ENCODE measurements at regions not wholly inside any gene's neighbourhood (a gene's known extent, or its start where the extent isn't known, plus 50 kb on each side); places are given as distances from the start of the nearest gene placed in this dataset.

GRCh38 chr13:26966701-26967080 is 204.9 kb downstream of the USP12 start:
- H3K27ac Mint-ChIP-seq, result no peak overlapping the region
- no peak for DNase-seq
- H3K9me3 Mint-ChIP-seq, result no peaks in the 10 kb centered on the region
- H3K36me3 Mint-ChIP-seq, result no peaks in the 10 kb centered on the region
- H3K4me3 Mint-ChIP-seq, result no peak overlapping the region
- H3K4me1 Mint-ChIP-seq, result no peaks in the 10 kb centered on the region
- H3K27me3 Mint-ChIP-seq (ENCODE audit: low read depth in 3 of 3), result peaks cover 1 to 2% (median 2%) of the 10 kb centered on the region in 3 donors

GRCh38 chr13:26965952-26966700 is 205.5 kb downstream of the USP12 start:
- Mint-ChIP-seq H3K4me1 (no peaks in the 10 kb centered on the region), H3K4me3 (no peak overlapping the region), H3K27me3 (ENCODE audit: low read depth in 3 of 3) (peaks cover 1 to 2% (median 2%) of the 10 kb centered on the region in 3 donors), H3K27ac (no peak overlapping the region), H3K9me3 (no peaks in the 10 kb centered on the region), H3K36me3 (no peaks in the 10 kb centered on the region)
- no peak for DNase-seq

- no peaks in the 10 kb centered on the region for H3K4me1 Mint-ChIP-seq
- peaks cover 2 to 3% (median 2%) of the 10 kb centered on the region in 3 donors for H3K27me3 Mint-ChIP-seq (ENCODE audit: low read depth in 3 of 3)
- no peak for DNase-seq
- H3K9me3 Mint-ChIP-seq, result no peaks in the 10 kb centered on the region
- no peaks in the 10 kb centered on the region for H3K36me3 Mint-ChIP-seq
- H3K27ac Mint-ChIP-seq, result peak overlapping the region in 1 of 6 donors; percentile 7
- no peak overlapping the region for H3K4me3 Mint-ChIP-seq
Measured at GRCh38 chr13:26964278-26965250, 204.0 kb upstream of the GPR12 start.

GRCh38 chr13:26962671-26963070 is 202.1 kb upstream of the GPR12 start:
- Mint-ChIP-seq H3K4me1 (no peaks in the 10 kb centered on the region), H3K4me3 (no peak overlapping the region), H3K27ac (no peak overlapping the region), H3K9me3 (no peaks in the 10 kb centered on the region), H3K27me3 (ENCODE audit: low read depth in 3 of 3) (peaks cover 2 to 4% (median 3%) of the 10 kb centered on the region in 3 donors), H3K36me3 (no peaks in the 10 kb centered on the region)
- DNase-seq, result no peak

- Mint-ChIP-seq H3K4me3 (no peak overlapping the region), H3K27me3 (ENCODE audit: low read depth in 3 of 3) (peaks cover 2 to 3% (median 2%) of the 10 kb centered on the region in 3 donors), H3K36me3 (no peaks in the 10 kb centered on the region), H3K27ac (no peak overlapping the region), H3K4me1 (no peaks in the 10 kb centered on the region), H3K9me3 (no peaks in the 10 kb centered on the region)
- DNase-seq, result no peak
Measured at GRCh38 chr13:26961890-26962615, 201.5 kb upstream of the GPR12 start.

- Mint-ChIP-seq H3K4me3 (no peak overlapping the region), H3K9me3 (no peaks in the 10 kb centered on the region), H3K27ac (no peak overlapping the region), H3K4me1 (no peaks in the 10 kb centered on the region), H3K36me3 (no peaks in the 10 kb centered on the region), H3K27me3 (ENCODE audit: low read depth in 3 of 3) (peaks cover 0 to 2% (median 1%) of the 10 kb centered on the region in 3 donors)
- no peak for DNase-seq
Measured at GRCh38 chr13:26957182-26957581, 196.6 kb upstream of the GPR12 start.

- Mint-ChIP-seq H3K4me3 (no peak overlapping the region), H3K36me3 (no peaks in the 10 kb centered on the region), H3K27ac (no peak overlapping the region), H3K9me3 (no peaks in the 10 kb centered on the region), H3K27me3 (ENCODE audit: low read depth in 3 of 3) (peaks cover 0 to 2% (median 1%) of the 10 kb centered on the region in 3 donors), H3K4me1 (no peaks in the 10 kb centered on the region)
- DNase-seq, result no peak
Measured at GRCh38 chr13:26956522-26957142, 196.0 kb upstream of the GPR12 start.

- Mint-ChIP-seq H3K27ac (no peak overlapping the region), H3K9me3 (no peaks in the 10 kb centered on the region), H3K4me1 (no peaks in the 10 kb centered on the region), H3K36me3 (no peaks in the 10 kb centered on the region), H3K27me3 (ENCODE audit: low read depth in 3 of 3) (peaks cover 0 to 2% (median 0%) of the 10 kb centered on the region in 3 donors), H3K4me3 (no peak overlapping the region)
- no peak for DNase-seq
Measured at GRCh38 chr13:26954976-26955375, 194.4 kb upstream of the GPR12 start.

- no peak overlapping the region for H3K27ac Mint-ChIP-seq
- no peaks in the 10 kb centered on the region for H3K4me1 Mint-ChIP-seq
- no peak overlapping the region for H3K4me3 Mint-ChIP-seq
- DNase-seq, result no peak
- H3K9me3 Mint-ChIP-seq, result no peaks in the 10 kb centered on the region
- no peaks in the 10 kb centered on the region for H3K36me3 Mint-ChIP-seq
- peaks cover 0 to 2% (median 0%) of the 10 kb centered on the region in 3 donors for H3K27me3 Mint-ChIP-seq (ENCODE audit: low read depth in 3 of 3)
Measured at GRCh38 chr13:26953291-26953690, 192.7 kb upstream of the GPR12 start.

- Mint-ChIP-seq H3K4me3 (no peak overlapping the region), H3K9me3 (no peaks in the 10 kb centered on the region), H3K36me3 (no peaks in the 10 kb centered on the region), H3K27ac (no peak overlapping the region), H3K4me1 (no peaks in the 10 kb centered on the region), H3K27me3 (ENCODE audit: low read depth in 3 of 3) (peaks cover 0 to under 1% (median 0%) of the 10 kb centered on the region in 3 donors)
- no peak for DNase-seq
Measured at GRCh38 chr13:26952551-26953143, 192.1 kb upstream of the GPR12 start.

- no peaks in the 10 kb centered on the region for H3K9me3 Mint-ChIP-seq
- no peak overlapping the region for H3K4me3 Mint-ChIP-seq
- H3K27me3 Mint-ChIP-seq (ENCODE audit: low read depth in 3 of 3), result peaks cover 0 to 2% (median 0%) of the 10 kb centered on the region in 3 donors
- no peak overlapping the region for H3K27ac Mint-ChIP-seq
- no peaks in the 10 kb centered on the region for H3K4me1 Mint-ChIP-seq
- no peaks in the 10 kb centered on the region for H3K36me3 Mint-ChIP-seq
- no peak for DNase-seq
Measured at GRCh38 chr13:26951581-26952177, 191.1 kb upstream of the GPR12 start.

GRCh38 chr13:26950968-26951367 is 190.4 kb upstream of the GPR12 start:
- H3K36me3 Mint-ChIP-seq, result no peaks in the 10 kb centered on the region
- no peak for DNase-seq
- peaks cover 0 to 2% (median 0%) of the 10 kb centered on the region in 3 donors for H3K27me3 Mint-ChIP-seq (ENCODE audit: low read depth in 3 of 3)
- H3K9me3 Mint-ChIP-seq, result no peaks in the 10 kb centered on the region
- H3K4me3 Mint-ChIP-seq, result no peak overlapping the region
- H3K27ac Mint-ChIP-seq, result no peak overlapping the region
- H3K4me1 Mint-ChIP-seq, result no peaks in the 10 kb centered on the region

- H3K4me3 Mint-ChIP-seq, result no peak overlapping the region
- H3K27ac Mint-ChIP-seq, result no peak overlapping the region
- H3K36me3 Mint-ChIP-seq, result no peaks in the 10 kb centered on the region
- DNase-seq, result no peak
- no peaks in the 10 kb centered on the region for H3K4me1 Mint-ChIP-seq
- peaks cover 0 to 2% (median 0%) of the 10 kb centered on the region in 3 donors for H3K27me3 Mint-ChIP-seq (ENCODE audit: low read depth in 3 of 3)
- H3K9me3 Mint-ChIP-seq, result no peaks in the 10 kb centered on the region
Measured at GRCh38 chr13:26950546-26950945, 190.0 kb upstream of the GPR12 start.

All from immature natural killer cell (primary cell).